Fibroblast of the aortic adventitia (primary cell): ENCODE measurements at regions not wholly inside any gene's neighbourhood (a gene's known extent, or its start where the extent isn't known, plus 50 kb on each side); places are given as distances from the start of the nearest gene placed in this dataset.

Source experiments
- DNase-seq: peaks from one replicate; pipeline ENCODE4 v3.0.0-alpha.2; 2010; ENCODE audit warnings: low read depth
- H3K4me3 ChIP-seq: 2 replicates; pipeline ENCODE4 v1.5.1; 2011; ENCODE audit warnings: low read depth, mild to moderate bottlenecking, control low read depth, low read length, moderate library complexity
- TF ChIP-seq, protein P1 (sequence below): IDR thresholded peaks from 2 replicates; pipeline ENCODE4 v1.5.1; 2011; ENCODE audit warnings: mild to moderate bottlenecking, low read length, control low read depth, inconsistent platforms; ENCODE audit not compliant: insufficient read depth

DNA sequence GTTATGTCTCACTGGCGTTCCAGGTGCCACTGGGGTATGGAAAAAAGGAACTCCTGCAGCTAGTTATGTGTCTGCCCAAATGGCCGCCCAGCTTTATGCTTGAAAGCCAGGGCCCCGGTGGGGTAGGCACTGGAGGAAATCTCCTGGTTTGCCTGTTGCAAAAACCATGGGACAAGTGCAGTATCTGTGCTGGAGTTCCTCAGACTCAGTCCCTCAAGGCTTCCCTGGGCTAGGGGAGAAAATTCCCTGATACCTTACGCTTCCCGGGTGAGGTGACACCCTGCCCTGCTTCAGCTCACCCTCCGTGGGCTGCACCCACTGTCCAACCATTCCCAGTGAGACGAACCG is 90.3 kb upstream of the CDK6 start:
- H3K4me3 ChIP-seq, result no peak overlapping the region
- no peak for DNase-seq
- TF ChIP-seq, protein P1, sequence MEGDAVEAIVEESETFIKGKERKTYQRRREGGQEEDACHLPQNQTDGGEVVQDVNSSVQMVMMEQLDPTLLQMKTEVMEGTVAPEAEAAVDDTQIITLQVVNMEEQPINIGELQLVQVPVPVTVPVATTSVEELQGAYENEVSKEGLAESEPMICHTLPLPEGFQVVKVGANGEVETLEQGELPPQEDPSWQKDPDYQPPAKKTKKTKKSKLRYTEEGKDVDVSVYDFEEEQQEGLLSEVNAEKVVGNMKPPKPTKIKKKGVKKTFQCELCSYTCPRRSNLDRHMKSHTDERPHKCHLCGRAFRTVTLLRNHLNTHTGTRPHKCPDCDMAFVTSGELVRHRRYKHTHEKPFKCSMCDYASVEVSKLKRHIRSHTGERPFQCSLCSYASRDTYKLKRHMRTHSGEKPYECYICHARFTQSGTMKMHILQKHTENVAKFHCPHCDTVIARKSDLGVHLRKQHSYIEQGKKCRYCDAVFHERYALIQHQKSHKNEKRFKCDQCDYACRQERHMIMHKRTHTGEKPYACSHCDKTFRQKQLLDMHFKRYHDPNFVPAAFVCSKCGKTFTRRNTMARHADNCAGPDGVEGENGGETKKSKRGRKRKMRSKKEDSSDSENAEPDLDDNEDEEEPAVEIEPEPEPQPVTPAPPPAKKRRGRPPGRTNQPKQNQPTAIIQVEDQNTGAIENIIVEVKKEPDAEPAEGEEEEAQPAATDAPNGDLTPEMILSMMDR, result no peak

- H3K4me3 ChIP-seq, result no peak overlapping the region
- no peak for DNase-seq
- TF ChIP-seq, protein P1, result no peak
Measured at GRCh38 chr7:92925876-92926696, 89.7 kb upstream of the CDK6 start.

GRCh38 chr7:92924800-92925199 is 88.4 kb upstream of the CDK6 start:
- H3K4me3 ChIP-seq, result no peak overlapping the region
- no peak for DNase-seq
- TF ChIP-seq, protein P1, result no peak

- no peak overlapping the region for H3K4me3 ChIP-seq
- DNase-seq, result no peak
- TF ChIP-seq, protein P1, result no peak
Measured at GRCh38 chr7:92917230-92917629, 80.9 kb upstream of the CDK6 start.

DNA sequence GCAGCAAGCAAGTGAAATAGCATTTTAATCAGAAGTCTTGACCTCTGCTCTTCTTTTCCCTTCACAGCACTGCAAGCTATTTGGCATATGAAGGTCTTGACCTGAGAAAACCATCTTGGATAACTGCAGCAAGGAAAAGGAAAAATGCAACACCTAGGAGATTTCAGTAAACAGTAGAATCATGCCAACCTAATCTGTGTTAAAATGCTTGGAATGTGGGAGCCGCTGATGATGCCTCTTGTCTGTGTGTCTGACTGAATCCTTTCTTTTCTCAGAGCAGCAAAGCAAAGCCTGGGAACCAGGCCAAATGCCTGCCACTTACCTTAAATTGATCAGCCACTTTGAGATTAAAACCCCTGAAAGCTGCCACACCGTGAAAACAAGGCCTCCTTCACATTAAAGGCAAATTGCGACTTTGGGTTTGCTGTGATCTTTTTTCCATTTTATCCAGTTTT is 80.4 kb upstream of the CDK6 start:
- no peak overlapping the region for H3K4me3 ChIP-seq
- TF ChIP-seq, protein P1, result no peak
- DNase-seq, result peak; percentile 60

DNA sequence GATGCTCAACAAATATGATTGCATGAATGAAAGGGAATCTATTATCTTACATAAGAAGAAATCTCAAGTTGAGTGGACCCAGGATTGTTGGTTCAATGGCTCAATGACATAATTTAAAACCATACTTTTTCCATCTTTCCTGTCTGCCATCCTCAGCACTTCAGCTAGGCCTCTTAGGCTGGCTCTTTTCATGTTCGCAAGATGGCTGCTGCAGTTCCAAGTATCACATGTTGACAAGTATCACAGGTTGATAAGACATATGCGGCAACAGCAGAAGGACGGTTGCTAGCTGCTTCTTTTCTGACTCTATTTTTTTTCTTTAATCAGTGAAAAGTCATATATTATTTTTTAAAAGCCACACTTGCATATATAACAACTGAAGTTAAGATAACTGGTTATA is 79.0 kb upstream of the CDK6 start:
- H3K4me3 ChIP-seq, result no peak overlapping the region
- DNase-seq, result no peak
- TF ChIP-seq, protein P1, result no peak

DNA sequence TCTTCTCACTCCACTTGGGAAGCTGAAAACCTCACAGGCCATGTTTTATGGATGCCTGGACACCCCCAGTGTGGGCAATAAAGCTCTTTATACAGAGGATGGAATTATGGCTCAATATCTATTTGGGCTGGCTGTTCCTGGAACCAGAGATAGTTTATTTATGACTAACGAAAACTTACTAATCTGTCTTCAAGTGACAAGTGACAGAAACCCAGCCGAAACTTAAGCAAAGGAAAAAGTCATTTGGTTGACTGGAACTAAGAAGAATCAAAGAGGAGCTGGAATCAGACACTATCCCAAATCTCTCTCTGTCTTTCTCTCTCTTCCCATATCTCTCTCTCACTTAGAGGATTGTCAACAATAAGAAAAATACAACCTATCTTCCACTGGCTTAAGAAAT is 78.3 kb upstream of the CDK6 start:
- TF ChIP-seq, protein P1, result no peak

More for the DNA sequence above, 78.3 kb upstream of the CDK6 start:
- H3K4me3 ChIP-seq, result no peak overlapping the region
- DNase-seq, result no peak
